ENCODE measurements at regions not wholly inside any gene's neighbourhood (a gene's known extent, or its start where the extent isn't known, plus 50 kb on each side); places are given as distances from the start of the nearest gene placed in this dataset.

DNA sequence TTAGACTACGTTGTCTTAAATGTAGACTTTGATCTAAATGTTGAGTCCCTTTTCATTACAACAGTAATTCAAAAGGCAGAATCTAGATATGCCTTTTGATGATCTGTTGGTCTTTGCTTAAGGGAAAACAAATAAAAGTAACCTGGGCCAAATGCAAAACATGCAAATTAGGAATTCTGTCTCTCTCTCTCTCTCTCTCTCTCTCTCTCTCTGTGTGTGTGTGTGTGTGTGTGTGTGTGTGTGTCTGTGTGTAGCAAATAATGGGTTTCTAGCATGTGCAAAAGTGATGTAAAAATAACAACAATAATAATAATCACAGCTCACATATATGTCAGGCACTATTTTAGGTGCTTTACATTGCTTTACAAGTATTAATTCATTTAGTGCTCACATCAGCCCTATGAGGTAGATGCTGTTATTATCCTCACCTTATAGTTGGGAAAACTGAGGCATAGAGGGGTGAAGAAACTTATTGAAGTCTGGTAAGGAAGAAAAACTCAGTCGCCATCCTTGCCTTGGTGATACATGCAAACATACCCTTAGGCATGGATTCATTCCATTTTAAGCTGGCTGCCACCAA is 160.3 kb upstream of the ZNF217 start:
- in situ Hi-C loops (cut with MboI; ENCODE audit: low sequenced_read_pairs): loop anchor here (10.0 kb wide), 1 partner anchor 169 kb away; no protein-coding TSS in a partner anchor
- ChIA-PET CTCF (interaction anchor here (0.8 kb wide), 1 partner anchor 177 kb away, joined by 4 read pairs; no protein-coding TSS in a partner anchor), POLR2A (ENCODE audit: unreplicated experiment) (no interaction called here)
- Histone ChIP-seq H3K4ac (ENCODE audit: low read depth, low read length) (peak overlapping the region; percentile 51; the same call in 1 of the 2 replicates), H3K4me1 (ENCODE audit: control insufficient read depth, insufficient read depth, low read length) (peaks cover 19% of the 10 kb centered on the region), H3K56ac (ENCODE audit: extremely low read depth, insufficient read depth, low read length) (no peak overlapping the region), H2AFZ (replicated peaks; ENCODE audit: low read length, poor library complexity) (peak overlapping the region; percentile 18), H3K27ac (ENCODE audit: insufficient read depth, low read length) (no peak overlapping the region), H4K91ac (ENCODE audit: insufficient read depth, low read depth, low read length) (no peak overlapping the region), H2AK9ac (replicated peaks; ENCODE audit: low read depth, low read length, poor library complexity) (no peak overlapping the region), H3K4me2 (ENCODE audit: low read depth, low read length) (no peak overlapping the region), H3K14ac (replicated peaks; ENCODE audit: low read depth, low read length) (no peak overlapping the region), H4K20me1 (ENCODE audit: insufficient read depth, low read length) (no peaks in the 10 kb centered on the region), H3K4me3 (ENCODE audit: insufficient read depth, low read depth, low read length) (no peak overlapping the region), H2BK20ac (ENCODE audit: low read depth, low read length) (peak overlapping the region; percentile 22), H2AK5ac (ENCODE audit: low read depth, low read length) (peak overlapping the region; percentile 56), H3K18ac (ENCODE audit: low read depth, low read length) (peak overlapping the region; percentile 43; the same call in 1 of the 2 replicates), H3K9me3 (ENCODE audit: control insufficient read depth, insufficient read depth, low read length) (no peaks in the 10 kb centered on the region), H3K9me1 (ENCODE audit: insufficient read depth, low read length) (peaks cover 8% of the 10 kb centered on the region; the same call in 1 of the 2 replicates), H2BK5ac (ENCODE audit: low read depth, low read length, poor library complexity, severe bottlenecking) (peak overlapping the region; percentile 72), H4K8ac (ENCODE audit: low read depth in 2 of 2, low read length in 2 of 2) (no peak overlapping the region), H3K9ac (ENCODE audit: low read depth, low read length) (no peak overlapping the region), H2BK15ac (ENCODE audit: low read depth, low read length) (peak overlapping the region; percentile 36; the same call in 1 of the 3 replicates), H3K36me3 (ENCODE audit: control insufficient read depth, insufficient read depth, low read length) (no peaks in the 10 kb centered on the region), H3K27me3 (ENCODE audit: control insufficient read depth, insufficient read depth, low read length) (no peaks in the 10 kb centered on the region), H4K5ac (ENCODE audit: low read depth, low read length) (peak overlapping the region; percentile 45; the same call in 1 of the 2 replicates), H2BK120ac (ENCODE audit: low read depth, low read length) (peak overlapping the region; percentile 63; the same call in 1 of the 2 replicates), H3K79me1 (ENCODE audit: low read depth in 1 of 2, low read length in 2 of 2) (no peaks in the 10 kb centered on the region), H3K23ac (ENCODE audit: low read depth, low read length) (no peak overlapping the region)
- no peak for ATAC-seq (ENCODE audit: low read depth)
- no TSS peak for BruUV-seq (replicated peaks)
- dilution Hi-C loops (cut with HindIII; ENCODE audit: low sequenced_read_pairs, unreplicated experiment): no loop called here
- intact Hi-C loops (cut with micrococcal nuclease): loop anchor here (5.0 kb wide), 1 partner anchor 163 kb away; no protein-coding TSS in a partner anchor
- TF ChIP-seq, protein P1, sequence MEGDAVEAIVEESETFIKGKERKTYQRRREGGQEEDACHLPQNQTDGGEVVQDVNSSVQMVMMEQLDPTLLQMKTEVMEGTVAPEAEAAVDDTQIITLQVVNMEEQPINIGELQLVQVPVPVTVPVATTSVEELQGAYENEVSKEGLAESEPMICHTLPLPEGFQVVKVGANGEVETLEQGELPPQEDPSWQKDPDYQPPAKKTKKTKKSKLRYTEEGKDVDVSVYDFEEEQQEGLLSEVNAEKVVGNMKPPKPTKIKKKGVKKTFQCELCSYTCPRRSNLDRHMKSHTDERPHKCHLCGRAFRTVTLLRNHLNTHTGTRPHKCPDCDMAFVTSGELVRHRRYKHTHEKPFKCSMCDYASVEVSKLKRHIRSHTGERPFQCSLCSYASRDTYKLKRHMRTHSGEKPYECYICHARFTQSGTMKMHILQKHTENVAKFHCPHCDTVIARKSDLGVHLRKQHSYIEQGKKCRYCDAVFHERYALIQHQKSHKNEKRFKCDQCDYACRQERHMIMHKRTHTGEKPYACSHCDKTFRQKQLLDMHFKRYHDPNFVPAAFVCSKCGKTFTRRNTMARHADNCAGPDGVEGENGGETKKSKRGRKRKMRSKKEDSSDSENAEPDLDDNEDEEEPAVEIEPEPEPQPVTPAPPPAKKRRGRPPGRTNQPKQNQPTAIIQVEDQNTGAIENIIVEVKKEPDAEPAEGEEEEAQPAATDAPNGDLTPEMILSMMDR (conservative IDR thresholded peaks at IDR 0.05; ENCODE audit: low read depth, low read length): no peak
- TF ChIP-seq NFE2L2 (IDR thresholded peaks at IDR 0.05; ENCODE audit: low read depth, low read length) (no peak), MAFK (IDR thresholded peaks at IDR 0.05; ENCODE audit: low read depth, low read length) (no peak), RAD21 (IDR thresholded peaks at IDR 0.05; ENCODE audit: low read length) (no peak), BHLHE40 (IDR thresholded peaks at IDR 0.05; ENCODE audit: low read depth, low read length) (no peak)
- DNase-seq: no peak
- WGBS, 2 experiments (ENCODE audit: extremely low coverage in 2 of 2, insufficient read length in 1 of 2): no CpG with 5 or more reads among the region's 2 CpGs

Data from IMR-90 (cell line).